A172 (cell line): ENCODE measurements at regions not wholly inside any gene's neighbourhood (a gene's known extent, or its start where the extent isn't known, plus 50 kb on each side); places are given as distances from the start of the nearest gene placed in this dataset.
"Not testable (repeated sequence)": the region's sequence is repeated elsewhere in the genome, so short reads cannot be mapped to it uniquely, and the experiment has no call there.

Source experiments
- DNase-seq: peaks from one replicate; pipeline ENCODE4 v3.0.0-alpha.2; 2015; ENCODE audit warnings: low spot score

- no peak for DNase-seq
These were observed 2428.4 kb upstream of the PCDH20 start for GRCh38 chr13:63843766-63844699.

- DNase-seq = no peak
These were observed 2426.5 kb upstream of the PCDH20 start for GRCh38 chr13:63842102-63842501.

- no peak for DNase-seq
These were observed 2425.1 kb upstream of the PCDH20 start for GRCh38 chr13:63840551-63841421.

GRCh38 chr13:63838366-63839110, 2422.9 kb upstream of the PCDH20 start:
- DNase-seq = no peak

- DNase-seq = not testable (repeated sequence)
These were observed 2422.1 kb upstream of the PCDH20 start for GRCh38 chr13:63837701-63838100.

GRCh38 chr13:63829609-63830008, 2414.0 kb upstream of the PCDH20 start:
- not testable (repeated sequence) for DNase-seq

GRCh38 chr13:63821785-63822184, 2406.1 kb upstream of the PCDH20 start:
- DNase-seq = not testable (repeated sequence)

- DNase-seq = not testable (repeated sequence)
These were observed 2395.9 kb upstream of the PCDH20 start for GRCh38 chr13:63811428-63812004.

GRCh38 chr13:63791134-63791533, 2375.5 kb upstream of the PCDH20 start:
- DNase-seq = not testable (repeated sequence)

- peak; percentile 4 for DNase-seq
These were observed 2358.5 kb upstream of the PCDH20 start for GRCh38 chr13:63774133-63774532.

- no peak for DNase-seq
These were observed 2357.8 kb upstream of the PCDH20 start for GRCh38 chr13:63773476-63773875.

GRCh38 chr13:63757683-63758082, 2342.0 kb upstream of the PCDH20 start:
- not testable (repeated sequence) for DNase-seq

- DNase-seq = not testable (repeated sequence)
These were observed 2334.2 kb upstream of the PCDH20 start for GRCh38 chr13:63749857-63750256.

- DNase-seq = not testable (repeated sequence)
These were observed 2326.1 kb upstream of the PCDH20 start for GRCh38 chr13:63741814-63742101.

- DNase-seq = no peak
These were observed 2325.6 kb upstream of the PCDH20 start for GRCh38 chr13:63741029-63741813.

- not testable (repeated sequence) for DNase-seq
These were observed 2323.6 kb upstream of the PCDH20 start for GRCh38 chr13:63739112-63739735.

GRCh38 chr13:63737418-63737817, 2321.8 kb upstream of the PCDH20 start:
- DNase-seq = no peak

GRCh38 chr13:63731896-63732295, 2316.2 kb upstream of the PCDH20 start:
- no peak for DNase-seq

- DNase-seq = not testable (repeated sequence)
These were observed 2296.5 kb upstream of the PCDH20 start for GRCh38 chr13:63712159-63712558.

- DNase-seq = no peak
These were observed 2291.1 kb upstream of the PCDH20 start for GRCh38 chr13:63706751-63707150.
